ENCODE measurements at regions not wholly inside any gene's neighbourhood (a gene's known extent, or its start where the extent isn't known, plus 50 kb on each side); places are given as distances from the start of the nearest gene placed in this dataset.
A peak's percentile ranks its signal among the peaks of the same experiment; 100 is the strongest.

- TF ChIP-seq CTCF (IDR thresholded peaks at IDR 0.05; ENCODE audit: insufficient read depth, low read depth, low read length) (no peak), EZH2 (IDR thresholded peaks at IDR 0.05; ENCODE audit: insufficient read depth, low read length) (no peak)
- no peaks in the 10 kb centered on the region for H3K9me3 Mint-ChIP-seq (ENCODE audit: unreplicated experiment)
- Histone ChIP-seq H3K4me3 (ENCODE audit: insufficient read depth, low read depth, low read length) (no peak overlapping the region), H3K79me2 (ENCODE audit: insufficient read depth, low read length) (no peaks in the 10 kb centered on the region), H3K4me2 (ENCODE audit: low read length) (peak overlapping the region; percentile 32), H2AFZ (ENCODE audit: low read depth, low read length) (peak overlapping the region; percentile 45), H3K27ac (ENCODE audit: low read depth, low read length) (peak overlapping the region; percentile 28), H3K36me3 (ENCODE audit: insufficient read depth, low read length) (no peaks in the 10 kb centered on the region), H3K4me1 (ENCODE audit: insufficient read depth, low read length) (peaks cover 17% of the 10 kb centered on the region), H3K27me3 (ENCODE audit: insufficient read depth, low read length) (no peaks in the 10 kb centered on the region), H3K9ac (ENCODE audit: low read length) (no peak overlapping the region), H3K9me3 (ENCODE audit: insufficient read depth, low read depth, low read length) (no peaks in the 10 kb centered on the region), H4K20me1 (ENCODE audit: insufficient read depth, low read length) (no peaks in the 10 kb centered on the region)
- H3K36me3 Mint-ChIP-seq (ENCODE audit: low read depth, unreplicated experiment), result no peaks in the 10 kb centered on the region
- H3K4me3 Mint-ChIP-seq (ENCODE audit: unreplicated experiment), result no peak overlapping the region
- no peak for FAIRE-seq
- DNase-seq (ENCODE audit: low read depth), result peak; percentile 73
- H3K27me3 Mint-ChIP-seq (ENCODE audit: low read depth, unreplicated experiment), result no peaks in the 10 kb centered on the region
- peaks cover 26% of the 10 kb centered on the region for H3K4me1 Mint-ChIP-seq (ENCODE audit: low read depth, unreplicated experiment)
- H3K27ac Mint-ChIP-seq (ENCODE audit: unreplicated experiment), result no peak overlapping the region
These were observed 140.9 kb upstream of the NRBF2 start for GRCh38 chr10:62992145-62992721.

DNA sequence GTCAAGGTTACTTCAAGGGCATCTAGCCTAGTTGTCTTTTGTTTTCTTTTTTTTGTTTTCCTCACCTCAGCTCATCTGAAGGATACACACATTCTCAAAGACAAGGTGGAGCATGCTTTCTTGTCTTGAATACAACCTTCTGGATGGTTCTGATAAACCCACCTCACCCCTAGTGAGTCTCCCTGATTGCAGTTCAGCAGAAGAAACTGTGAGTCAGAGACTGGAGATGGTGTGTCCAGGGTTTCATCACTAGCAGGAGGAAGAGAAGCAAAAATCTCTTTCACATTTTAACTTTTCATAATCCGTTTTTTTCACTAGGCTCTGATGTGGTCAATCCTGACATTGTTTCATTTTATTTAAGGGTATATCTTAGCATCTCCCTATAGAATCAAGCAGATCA lies 143.0 kb upstream of the NRBF2 start:
- no peaks in the 10 kb centered on the region for H3K36me3 ChIP-seq (ENCODE audit: insufficient read depth, low read length)
- TF ChIP-seq CTCF (IDR thresholded peaks at IDR 0.05; ENCODE audit: insufficient read depth, low read depth, low read length) (no peak), EZH2 (IDR thresholded peaks at IDR 0.05; ENCODE audit: insufficient read depth, low read length) (no peak)
- no peaks in the 10 kb centered on the region for H3K9me3 ChIP-seq (ENCODE audit: insufficient read depth, low read depth, low read length)
- no peaks in the 10 kb centered on the region for H3K27me3 ChIP-seq (ENCODE audit: insufficient read depth, low read length)
- no peaks in the 10 kb centered on the region for H4K20me1 ChIP-seq (ENCODE audit: insufficient read depth, low read length)
- no peak overlapping the region for H3K4me3 ChIP-seq (ENCODE audit: insufficient read depth, low read depth, low read length)
- no peak overlapping the region for H3K9ac ChIP-seq (ENCODE audit: low read length)
- Mint-ChIP-seq H3K36me3 (ENCODE audit: low read depth, unreplicated experiment) (no peaks in the 10 kb centered on the region), H3K4me3 (ENCODE audit: unreplicated experiment) (no peak overlapping the region), H3K4me1 (ENCODE audit: low read depth, unreplicated experiment) (peaks cover 15% of the 10 kb centered on the region), H3K9me3 (ENCODE audit: unreplicated experiment) (no peaks in the 10 kb centered on the region), H3K27ac (ENCODE audit: unreplicated experiment) (no peak overlapping the region), H3K27me3 (ENCODE audit: low read depth, unreplicated experiment) (no peaks in the 10 kb centered on the region)
- H2AFZ ChIP-seq (ENCODE audit: low read depth, low read length), result no peak overlapping the region
- H3K27ac ChIP-seq (ENCODE audit: low read depth, low read length), result no peak overlapping the region
- FAIRE-seq (no peak), DNase-seq (ENCODE audit: low read depth) (no peak)
- H3K79me2 ChIP-seq (ENCODE audit: insufficient read depth, low read length), result no peaks in the 10 kb centered on the region
- no peak overlapping the region for H3K4me2 ChIP-seq (ENCODE audit: low read length)
- H3K4me1 ChIP-seq (ENCODE audit: insufficient read depth, low read length), result peaks cover 13% of the 10 kb centered on the region

DNA sequence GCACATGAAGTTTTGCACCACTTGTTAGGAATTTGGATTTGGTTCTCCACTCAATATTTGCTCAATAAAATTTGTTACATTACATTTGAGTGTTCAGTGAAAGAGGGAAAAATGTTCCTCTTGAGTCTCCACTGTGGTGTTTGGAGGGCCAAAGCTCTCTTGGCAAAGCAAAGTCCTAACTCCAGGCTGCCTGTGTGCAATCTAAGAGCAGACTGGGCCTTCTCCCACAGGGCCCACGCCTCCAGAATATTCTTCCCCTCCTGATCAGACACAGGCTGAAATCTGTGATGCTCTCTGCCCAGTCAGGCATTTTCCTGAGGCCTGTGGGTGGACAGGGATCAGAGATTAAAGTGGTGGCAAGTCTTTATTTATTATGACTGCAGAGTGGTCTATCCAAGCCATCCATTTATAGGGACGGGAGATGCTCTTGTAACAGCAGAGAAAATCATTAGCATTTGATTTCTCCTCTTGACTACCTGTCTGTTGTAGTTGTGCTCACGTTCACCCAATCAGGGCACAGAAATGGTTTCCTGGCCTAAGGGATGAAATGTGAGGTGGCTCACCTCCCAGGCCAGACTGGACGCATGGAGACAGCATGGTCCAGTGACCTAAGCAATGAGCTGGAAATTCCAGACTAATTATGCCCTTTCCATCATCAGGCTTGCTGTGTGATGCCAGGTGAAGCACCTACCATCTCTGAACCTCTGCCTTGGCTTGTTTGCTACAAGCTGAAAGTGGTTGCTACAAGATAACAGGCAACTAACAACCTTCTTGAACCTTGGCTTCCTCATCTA lies 147.1 kb upstream of the NRBF2 start:
- H3K27ac ChIP-seq (ENCODE audit: low read depth, low read length), result no peak overlapping the region
- no peak for TF ChIP-seq CTCF (IDR thresholded peaks at IDR 0.05; ENCODE audit: insufficient read depth, low read depth, low read length)
- TF ChIP-seq EZH2 (IDR thresholded peaks at IDR 0.05; ENCODE audit: insufficient read depth, low read length), result no peak
- Mint-ChIP-seq H3K4me3 (ENCODE audit: unreplicated experiment) (no peak overlapping the region), H3K9me3 (ENCODE audit: unreplicated experiment) (peaks cover 2% of the 10 kb centered on the region), H3K36me3 (ENCODE audit: low read depth, unreplicated experiment) (no peaks in the 10 kb centered on the region), H3K4me1 (ENCODE audit: low read depth, unreplicated experiment) (peaks cover 3% of the 10 kb centered on the region), H3K27ac (ENCODE audit: unreplicated experiment) (no peak overlapping the region), H3K27me3 (ENCODE audit: low read depth, unreplicated experiment) (no peaks in the 10 kb centered on the region)
- FAIRE-seq (no peak), DNase-seq (ENCODE audit: low read depth) (no peak)
- no peaks in the 10 kb centered on the region for H3K36me3 ChIP-seq (ENCODE audit: insufficient read depth, low read length)
- no peaks in the 10 kb centered on the region for H3K4me1 ChIP-seq (ENCODE audit: insufficient read depth, low read length)
- H3K27me3 ChIP-seq (ENCODE audit: insufficient read depth, low read length), result no peaks in the 10 kb centered on the region
- no peaks in the 10 kb centered on the region for H3K79me2 ChIP-seq (ENCODE audit: insufficient read depth, low read length)
- H2AFZ ChIP-seq (ENCODE audit: low read depth, low read length), result no peak overlapping the region
- no peak overlapping the region for H3K9ac ChIP-seq (ENCODE audit: low read length)
- H3K9me3 ChIP-seq (ENCODE audit: insufficient read depth, low read depth, low read length), result no peaks in the 10 kb centered on the region
- H3K4me3 ChIP-seq (ENCODE audit: insufficient read depth, low read depth, low read length), result no peak overlapping the region
- no peaks in the 10 kb centered on the region for H4K20me1 ChIP-seq (ENCODE audit: insufficient read depth, low read length)
- H3K4me2 ChIP-seq (ENCODE audit: low read length), result no peak overlapping the region
